RKO (cell line): ENCODE measurements at regions not wholly inside any gene's neighbourhood (a gene's known extent, or its start where the extent isn't known, plus 50 kb on each side); places are given as distances from the start of the nearest gene placed in this dataset.
"Not testable (repeated sequence)": the region's sequence is repeated elsewhere in the genome, so short reads cannot be mapped to it uniquely, and the experiment has no call there.

Experiments used
- DNase-seq: peaks from one replicate; pipeline ENCODE4 v3.0.0-alpha.2; 2016; ENCODE audit warnings: low spot score

DNA sequence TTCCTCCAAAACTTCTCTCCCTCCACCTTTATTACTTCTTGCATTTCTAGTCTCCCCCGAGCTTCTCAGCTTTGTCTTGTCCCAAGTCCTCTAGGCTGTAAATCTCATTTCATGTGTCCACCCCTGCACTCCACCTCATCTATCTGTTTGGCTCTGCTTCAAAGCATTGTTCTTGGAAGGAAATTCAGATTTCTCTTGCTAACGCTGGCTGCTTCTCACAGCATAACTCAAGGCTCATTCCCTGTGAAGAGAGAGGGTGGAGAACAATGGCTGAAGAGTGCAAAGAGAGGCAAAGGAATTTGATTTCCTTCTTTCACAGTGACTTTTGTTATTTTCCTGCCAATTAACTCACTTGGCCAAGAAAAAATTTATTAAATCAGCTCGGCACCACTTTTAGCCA lies 476.5 kb downstream of the TMEM114 start:
- no peak for DNase-seq

- no peak for DNase-seq
These were observed 479.5 kb downstream of the TMEM114 start for GRCh38 chr16:8110572-8111514.

- no peak for DNase-seq
These were observed 480.6 kb downstream of the TMEM114 start for GRCh38 chr16:8109510-8110369.

- no peak for DNase-seq
These were observed 481.3 kb downstream of the TMEM114 start for GRCh38 chr16:8108991-8109509.

GRCh38 chr16:8107296-8107695 lies 483.0 kb downstream of the TMEM114 start:
- DNase-seq, result no peak

- no peak for DNase-seq
These were observed 486.5 kb downstream of the TMEM114 start for GRCh38 chr16:8103649-8104289.

- DNase-seq, result no peak
These were observed 490.7 kb downstream of the TMEM114 start for GRCh38 chr16:8099586-8099985.

DNA sequence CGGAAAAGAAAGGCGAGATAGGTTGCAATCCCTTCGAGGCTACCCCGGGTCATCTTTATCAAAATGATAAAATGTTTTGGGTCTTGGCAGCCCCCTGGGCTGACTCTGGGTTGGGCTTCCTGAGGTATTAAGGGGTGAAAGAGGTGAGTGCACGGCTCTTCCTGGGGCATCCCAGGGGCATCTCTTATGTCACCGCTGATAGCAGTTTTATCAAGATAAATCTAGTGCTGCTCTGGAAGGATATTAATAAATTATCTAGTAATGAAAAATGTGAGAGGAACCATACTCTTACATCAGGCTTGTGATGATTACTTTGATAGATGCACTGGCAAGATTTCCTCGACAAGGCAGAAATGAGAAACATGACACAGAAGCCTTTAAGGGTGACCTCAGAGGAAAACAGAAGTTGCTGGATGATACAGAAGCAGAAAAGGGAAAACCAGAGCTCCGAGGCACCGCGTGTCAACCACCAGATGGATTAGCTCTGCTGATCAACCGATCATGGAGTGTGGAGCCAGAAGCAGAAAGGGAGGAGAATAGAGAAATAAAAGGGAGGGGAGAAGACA lies 491.3 kb downstream of the TMEM114 start:
- no peak for DNase-seq

DNA sequence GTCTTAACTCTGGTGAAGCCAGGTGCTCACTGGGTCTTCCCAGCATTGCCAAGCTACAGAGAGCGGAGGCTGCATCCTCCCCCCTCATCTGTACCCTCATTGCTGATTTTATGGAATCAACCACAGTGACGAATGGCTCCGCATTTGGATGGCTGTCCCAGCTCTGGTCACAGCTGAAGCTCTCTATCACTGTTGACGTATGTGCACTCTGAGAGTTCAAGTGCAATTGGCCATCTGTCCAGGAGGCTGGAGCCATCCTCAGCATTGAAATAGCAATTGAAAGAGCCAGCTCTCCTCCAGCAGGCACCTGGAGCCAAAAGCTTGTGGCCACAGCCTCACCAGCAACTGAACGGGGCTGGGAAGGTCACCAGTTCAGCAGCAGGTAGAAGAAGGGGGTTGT lies 494.1 kb downstream of the TMEM114 start:
- DNase-seq, result no peak

DNA sequence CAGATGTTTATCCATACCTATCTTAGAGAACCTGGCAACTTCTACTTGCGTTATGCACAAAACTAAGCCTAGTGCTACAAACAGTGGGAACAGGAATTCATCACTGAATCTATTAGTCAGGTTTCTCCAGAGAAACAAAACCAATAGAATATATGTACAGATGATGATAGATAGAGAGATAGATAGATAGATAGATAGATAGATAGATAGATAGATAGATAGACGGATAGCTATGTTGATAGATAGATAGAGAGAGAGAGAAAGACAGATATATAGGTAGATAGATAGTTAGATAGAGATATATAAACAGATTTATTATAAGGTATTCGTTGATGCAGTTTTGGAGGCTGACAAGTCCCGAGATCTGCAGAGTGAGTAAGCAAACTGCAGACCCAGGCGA lies 495.6 kb downstream of the TMEM114 start:
- DNase-seq, result no peak

DNA sequence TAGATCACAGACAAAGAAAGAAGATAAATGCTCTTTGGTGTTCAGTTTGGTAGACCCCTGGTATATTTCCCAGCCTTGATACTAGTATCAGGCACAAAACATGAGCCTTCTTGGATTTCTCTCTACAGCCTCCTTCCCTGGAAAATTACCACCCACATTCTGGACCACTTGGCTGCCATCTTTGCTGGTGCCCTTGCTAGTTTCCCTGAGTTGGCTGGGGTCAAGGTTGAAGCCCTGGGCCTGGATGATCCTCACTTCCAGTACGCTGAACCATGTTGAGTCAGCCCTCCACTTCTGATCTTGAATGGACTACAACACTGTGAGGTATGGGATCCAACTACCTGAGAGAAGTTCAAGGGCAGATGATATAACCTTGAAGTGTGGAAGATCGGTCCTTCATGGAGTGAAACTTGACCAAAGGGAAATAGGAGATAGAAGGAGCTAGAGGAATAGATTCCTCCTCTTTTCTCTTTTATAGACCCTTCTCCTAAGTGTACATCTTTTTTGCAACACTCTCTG lies 501.4 kb downstream of the TMEM114 start:
- no peak for DNase-seq

DNA sequence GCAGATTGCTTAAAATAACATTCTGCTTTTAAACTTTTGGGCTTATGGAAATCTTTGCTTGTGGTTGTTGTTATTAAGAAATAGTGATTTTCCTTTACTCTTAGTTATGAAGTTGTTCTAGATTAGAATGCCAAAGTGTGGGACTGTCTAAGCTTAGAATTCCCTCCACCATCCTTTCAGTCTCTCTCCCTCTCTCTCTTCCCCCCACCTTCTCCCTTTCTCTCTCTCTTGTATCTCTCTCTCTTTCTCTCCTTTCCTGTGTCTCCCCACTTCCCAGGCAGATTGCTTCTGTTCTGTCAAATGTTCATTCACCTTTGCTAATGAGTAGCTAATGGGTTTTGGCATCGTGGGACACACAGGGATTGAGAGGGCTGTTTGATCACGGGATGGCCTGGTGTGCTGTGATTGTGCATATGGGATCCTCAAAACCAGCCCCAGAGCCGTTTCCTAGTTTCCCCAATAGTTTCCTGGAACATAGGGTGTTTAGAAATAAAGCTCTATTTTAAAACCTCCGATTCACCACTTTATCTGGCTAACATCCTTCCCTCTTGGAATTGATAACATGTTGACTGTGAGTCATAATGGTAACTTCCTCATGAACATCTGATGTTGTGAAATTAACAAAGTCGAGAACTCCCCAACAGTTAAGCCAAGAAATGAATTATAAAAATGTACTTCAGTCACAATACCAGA lies 502.6 kb downstream of the TMEM114 start:
- DNase-seq, result no peak

DNA sequence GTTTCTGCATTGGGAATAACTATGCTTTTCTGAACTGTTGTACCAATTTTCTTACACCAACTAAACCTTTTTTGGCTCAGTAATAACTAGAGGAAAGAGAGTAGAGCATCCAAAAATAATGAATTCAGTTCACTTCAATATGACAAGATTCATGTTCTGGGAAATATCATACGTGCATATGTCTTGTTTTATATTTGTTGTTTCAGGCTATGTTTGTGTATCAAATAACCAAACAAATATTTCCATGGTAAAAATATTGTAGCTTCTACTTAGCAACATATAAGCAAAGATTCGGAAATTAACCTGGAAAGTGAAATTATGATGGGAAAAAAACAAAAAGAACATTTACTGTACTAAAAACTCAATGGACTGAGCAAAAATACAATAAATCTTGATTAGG lies 503.2 kb downstream of the TMEM114 start:
- no peak for DNase-seq

DNA sequence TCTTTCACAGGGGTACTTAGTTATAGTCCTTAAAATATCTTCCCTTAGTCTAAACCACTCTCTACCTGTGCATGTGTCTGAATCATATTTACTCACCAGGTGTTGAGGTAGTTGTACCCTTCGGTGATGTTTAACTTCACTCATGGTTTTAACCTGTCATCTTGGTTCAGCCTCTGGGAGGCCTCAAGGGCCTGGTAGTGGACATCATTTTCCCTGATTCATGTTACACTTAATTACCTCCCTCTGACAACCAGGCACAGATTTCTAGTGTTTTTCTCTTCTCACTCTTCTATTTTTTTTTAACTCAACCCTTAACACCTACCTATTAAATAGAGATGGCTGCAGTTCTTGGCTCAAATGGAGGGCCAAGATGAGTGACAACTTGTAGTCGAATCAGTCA lies 505.4 kb downstream of the TMEM114 start:
- no peak for DNase-seq

GRCh38 chr16:8084302-8084701 lies 506.0 kb downstream of the TMEM114 start:
- no peak for DNase-seq

GRCh38 chr16:8083560-8083959 lies 506.8 kb downstream of the TMEM114 start:
- no peak for DNase-seq

GRCh38 chr16:8080817-8081216 lies 509.5 kb downstream of the TMEM114 start:
- DNase-seq, result no peak

DNA sequence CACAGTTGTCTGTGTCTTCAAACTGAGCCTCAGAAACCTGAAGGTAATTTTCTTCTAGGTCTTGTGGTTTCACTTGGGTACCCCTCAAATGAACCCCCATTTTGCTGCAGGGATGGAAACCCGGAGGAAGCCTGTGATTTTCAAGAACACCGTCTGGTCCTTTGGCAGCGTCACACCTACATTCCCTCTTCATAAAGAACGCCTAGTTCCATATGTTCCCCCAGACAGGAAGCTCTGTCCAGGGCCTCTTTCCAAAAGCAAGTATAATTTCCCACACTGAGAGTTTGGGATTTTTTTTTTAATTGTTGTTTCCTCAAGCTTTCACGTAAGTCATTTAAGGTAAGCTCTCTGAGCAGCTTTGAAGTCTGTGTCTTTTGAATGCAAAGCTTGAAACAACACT lies 515.0 kb downstream of the TMEM114 start:
- DNase-seq, result no peak

DNA sequence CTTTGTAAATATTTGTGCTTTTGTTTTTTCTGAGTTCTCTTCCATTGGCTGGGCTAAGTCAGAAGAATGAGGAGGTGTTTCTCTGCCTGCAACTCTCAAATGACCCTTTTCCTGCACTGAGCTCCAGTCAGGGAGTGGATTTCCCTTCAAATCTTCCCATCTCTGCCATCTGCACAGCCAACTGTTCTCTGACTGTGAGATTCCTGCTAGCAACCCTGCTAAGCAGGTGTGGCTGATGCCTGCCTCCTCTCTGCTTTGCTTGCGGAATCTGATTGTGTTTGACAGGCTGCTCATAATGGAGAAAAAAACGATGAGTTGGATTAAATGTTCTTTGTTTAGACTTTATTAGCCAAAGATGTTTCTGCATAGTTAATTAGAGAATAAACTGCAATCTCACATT lies 519.8 kb downstream of the TMEM114 start:
- DNase-seq, result no peak

- DNase-seq, result not testable (repeated sequence)
These were observed 522.1 kb downstream of the TMEM114 start for GRCh38 chr16:8068225-8068624.

- no peak for DNase-seq
These were observed 527.2 kb downstream of the TMEM114 start for GRCh38 chr16:8063159-8063558.
